CD4-positive, alpha-beta T cell treated with Interleukin-4 for 1 hour (primary cell): ENCODE measurements at regions not wholly inside any gene's neighbourhood (a gene's known extent, or its start where the extent isn't known, plus 50 kb on each side); places are given as distances from the start of the nearest gene placed in this dataset.

ENCODE experiments used
- DNase-seq, 2 donors: peaks; one replicate each; pipeline ENCODE4 v3.0.0-alpha.2; 2020 to 2022

- peak; percentile 27 to 42 for DNase-seq
Measured at GRCh38 chr19:28878862-28879566, 333.9 kb downstream of the UQCRFS1 start.

GRCh38 chr19:28876609-28877123 lies 336.3 kb downstream of the UQCRFS1 start:
- no peak for DNase-seq

DNA sequence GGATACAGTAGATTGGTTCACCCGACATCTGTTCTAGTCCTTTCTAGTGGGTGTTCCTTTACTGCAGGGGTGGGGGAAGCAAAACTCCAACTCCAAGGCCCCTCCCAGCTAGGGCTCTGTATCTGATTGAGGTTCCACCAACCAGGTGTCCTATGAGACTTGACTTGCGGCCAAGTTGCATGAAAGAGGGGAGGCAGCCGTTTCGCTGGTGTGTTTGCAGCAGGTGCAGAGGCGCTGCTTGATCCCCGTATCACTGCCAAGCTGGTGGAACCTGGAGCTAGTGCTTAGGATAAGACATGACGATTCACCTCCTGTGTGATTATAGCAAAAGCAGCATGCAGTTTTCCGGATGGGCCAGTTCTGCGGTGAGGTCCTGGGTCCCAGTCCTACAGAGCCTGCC lies 338.2 kb downstream of the UQCRFS1 start:
- DNase-seq: no peak

DNA sequence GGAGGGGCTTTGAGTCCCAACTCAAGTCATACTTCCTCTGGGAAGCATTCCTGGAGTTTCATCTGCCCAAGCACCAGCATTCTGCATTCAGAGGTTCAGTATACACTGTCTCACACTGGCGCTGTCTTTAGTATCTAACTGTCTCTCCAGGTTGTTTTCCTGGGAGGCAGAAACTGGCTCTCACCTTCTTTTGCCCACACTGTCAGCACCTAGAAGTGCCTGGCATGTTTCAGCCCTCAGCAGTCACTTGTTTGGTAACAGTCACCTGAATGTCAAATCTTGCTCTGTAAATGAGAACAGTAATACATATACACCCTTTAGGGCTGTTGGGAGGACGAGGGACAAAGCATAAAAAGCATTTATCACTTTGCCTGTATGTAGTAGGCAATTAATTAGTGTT lies 339.6 kb downstream of the UQCRFS1 start:
- no peak for DNase-seq

GRCh38 chr19:28871099-28871725 lies 341.7 kb downstream of the UQCRFS1 start:
- no peak for DNase-seq

DNA sequence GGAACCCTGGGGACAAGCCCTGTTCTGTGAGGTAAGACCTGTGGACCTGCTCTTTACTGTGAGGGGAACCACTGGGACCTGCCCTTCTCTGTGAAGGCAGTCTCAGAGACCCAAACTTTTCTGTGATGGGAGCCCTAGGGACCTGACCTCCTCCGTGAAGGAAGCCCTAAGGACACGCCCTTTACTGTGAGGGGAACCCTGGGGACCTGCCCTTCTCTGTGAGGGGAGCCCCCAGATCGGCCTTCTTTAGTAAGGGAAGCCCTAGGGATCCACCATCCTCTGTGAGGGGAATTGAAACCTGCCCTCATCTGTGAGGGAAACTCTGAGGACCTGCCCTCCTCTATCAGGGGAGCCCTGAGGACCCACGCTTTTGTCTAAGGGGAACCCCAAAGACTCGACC lies 343.5 kb downstream of the UQCRFS1 start:
- no peak for DNase-seq

GRCh38 chr19:28868836-28869235 lies 344.1 kb downstream of the UQCRFS1 start:
- no peak for DNase-seq

DNA sequence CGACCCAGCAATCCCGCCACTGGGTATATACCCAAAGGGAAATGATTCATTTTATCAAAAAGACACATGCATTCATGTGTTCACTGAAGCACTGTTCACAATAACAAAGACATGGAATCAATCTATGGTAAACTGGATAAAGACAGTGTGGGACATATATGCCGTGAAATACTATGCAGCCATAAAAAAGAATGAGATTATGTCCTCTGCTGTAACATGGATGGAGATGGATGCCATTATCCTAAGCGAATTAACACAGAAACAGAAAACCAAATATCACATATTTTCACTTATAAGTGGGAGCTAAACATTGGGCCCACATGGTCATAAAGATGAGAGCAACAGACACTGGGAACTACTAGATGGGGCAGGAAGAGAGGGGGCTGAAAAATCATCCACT lies 345.0 kb downstream of the UQCRFS1 start:
- DNase-seq: no peak

DNA sequence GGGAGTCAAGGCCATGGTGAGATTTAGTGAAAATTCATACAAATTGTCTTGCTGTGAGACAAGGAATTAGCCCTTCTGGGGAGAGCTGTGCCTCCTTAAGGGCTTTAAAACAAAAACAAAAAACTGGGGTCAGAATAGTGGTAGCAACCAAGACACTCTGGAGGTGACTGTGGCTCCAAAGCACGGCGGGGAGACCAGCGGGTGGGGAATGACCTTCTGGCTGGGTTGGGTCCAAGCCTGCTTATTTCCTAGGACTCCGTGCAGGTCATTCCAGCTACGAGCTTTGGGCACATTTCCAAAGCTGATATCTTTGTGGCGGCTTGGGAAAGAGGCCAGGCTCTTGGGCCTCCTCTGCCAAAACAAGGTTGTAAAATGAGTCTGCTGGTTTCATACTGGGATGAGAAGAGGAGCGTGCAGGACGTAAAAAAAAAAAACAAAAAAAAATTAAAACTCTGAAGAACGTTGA lies 348.3 kb downstream of the UQCRFS1 start:
- no peak for DNase-seq

GRCh38 chr19:28864024-28864503 lies 348.9 kb downstream of the UQCRFS1 start:
- no peak for DNase-seq

- no peak for DNase-seq
Measured at GRCh38 chr19:28862238-28862637, 350.7 kb downstream of the UQCRFS1 start.

DNA sequence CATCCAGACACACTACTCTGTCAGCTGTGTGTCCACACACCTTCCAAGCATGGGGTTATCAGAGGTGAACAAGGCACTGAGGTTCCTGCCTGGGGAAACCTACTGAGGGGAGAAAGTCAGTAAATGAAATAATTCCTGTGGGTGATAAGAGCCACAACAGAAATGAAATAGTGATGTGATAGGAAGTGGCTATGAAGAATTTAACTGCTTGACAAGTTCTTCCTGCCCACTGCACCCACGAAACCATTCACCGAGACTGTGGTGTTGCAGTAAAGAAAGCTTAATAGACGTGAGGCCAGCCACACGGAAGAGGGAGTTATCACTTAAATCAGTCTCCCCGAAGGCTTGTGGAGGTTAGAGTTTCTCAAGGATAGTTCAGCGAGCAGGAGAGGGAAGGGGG lies 353.1 kb downstream of the UQCRFS1 start:
- DNase-seq: no peak

DNA sequence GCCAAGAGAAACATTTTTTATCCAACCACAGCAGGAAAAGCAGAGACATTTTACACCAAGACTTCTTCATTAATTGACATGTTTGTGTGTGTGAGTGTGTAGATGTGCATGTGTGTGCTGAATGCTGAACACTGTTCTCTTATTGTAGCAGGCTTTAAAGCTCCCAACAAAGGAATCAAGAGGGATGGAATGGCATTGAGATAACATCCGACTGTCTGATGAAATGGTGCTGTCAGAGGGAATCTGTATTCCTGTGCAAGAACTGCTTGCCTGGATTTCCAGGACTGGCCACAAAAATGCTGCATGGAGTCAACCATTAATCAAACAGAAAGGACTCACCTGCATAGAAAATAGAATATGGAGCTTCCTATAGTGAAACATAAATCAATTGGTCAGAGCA lies 354.0 kb downstream of the UQCRFS1 start:
- no peak for DNase-seq

DNA sequence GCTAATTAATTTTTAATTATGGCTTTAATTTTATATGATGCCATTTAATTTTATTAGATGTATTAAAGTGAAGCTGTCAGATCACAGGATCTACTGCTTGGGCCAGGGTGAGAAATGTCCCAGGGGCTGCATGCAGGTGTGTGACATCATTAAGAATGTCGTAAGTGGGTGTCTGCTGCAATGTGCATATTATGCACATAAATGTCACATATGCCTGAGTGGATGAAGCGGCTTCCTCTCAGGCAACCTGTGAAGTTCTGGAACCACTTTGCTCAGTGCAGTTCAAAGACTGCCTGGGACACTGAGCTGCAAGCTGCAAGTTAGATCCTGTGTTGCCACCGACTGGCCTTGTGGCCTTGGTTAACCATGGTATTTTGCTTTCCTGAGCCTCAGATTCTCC lies 355.0 kb downstream of the UQCRFS1 start:
- no peak for DNase-seq

- DNase-seq: no peak
Measured at GRCh38 chr19:28855216-28855615, 357.7 kb downstream of the UQCRFS1 start.

- no peak for DNase-seq
Measured at GRCh38 chr19:28847468-28847867, 365.5 kb downstream of the UQCRFS1 start.

DNA sequence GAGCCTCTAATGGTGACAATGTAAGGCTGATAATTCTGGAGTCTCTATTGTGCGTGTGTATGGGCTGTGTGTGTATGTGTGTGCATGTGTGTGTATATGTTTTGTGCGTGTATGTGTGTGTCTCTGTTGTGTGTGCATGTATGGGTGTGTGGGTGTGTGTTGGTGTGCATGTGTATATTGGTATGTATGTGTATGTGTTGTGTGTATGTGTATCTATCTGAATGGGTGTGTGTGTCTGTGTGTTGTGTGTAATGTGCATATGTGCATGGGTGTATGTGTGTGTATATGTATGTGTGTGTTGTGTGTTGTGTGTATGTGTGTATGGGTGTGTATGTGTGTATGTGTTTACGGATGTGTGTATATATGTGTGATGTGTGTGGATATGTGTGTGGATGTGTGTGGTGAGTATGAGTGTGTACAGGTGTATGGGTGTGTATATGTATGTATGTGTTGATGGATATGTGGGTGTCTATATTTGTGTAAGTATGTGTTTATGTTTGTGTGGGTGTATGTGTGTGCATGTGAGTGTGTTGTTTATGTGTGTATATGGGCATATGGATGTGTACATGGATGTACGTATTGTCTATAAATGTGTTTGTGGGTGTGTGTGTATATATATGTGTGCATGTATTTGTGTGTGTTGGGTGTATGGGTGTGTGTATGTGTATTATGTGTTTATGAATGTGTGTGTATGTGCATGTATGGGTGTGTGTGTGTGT lies 366.7 kb downstream of the UQCRFS1 start:
- DNase-seq: no peak

DNA sequence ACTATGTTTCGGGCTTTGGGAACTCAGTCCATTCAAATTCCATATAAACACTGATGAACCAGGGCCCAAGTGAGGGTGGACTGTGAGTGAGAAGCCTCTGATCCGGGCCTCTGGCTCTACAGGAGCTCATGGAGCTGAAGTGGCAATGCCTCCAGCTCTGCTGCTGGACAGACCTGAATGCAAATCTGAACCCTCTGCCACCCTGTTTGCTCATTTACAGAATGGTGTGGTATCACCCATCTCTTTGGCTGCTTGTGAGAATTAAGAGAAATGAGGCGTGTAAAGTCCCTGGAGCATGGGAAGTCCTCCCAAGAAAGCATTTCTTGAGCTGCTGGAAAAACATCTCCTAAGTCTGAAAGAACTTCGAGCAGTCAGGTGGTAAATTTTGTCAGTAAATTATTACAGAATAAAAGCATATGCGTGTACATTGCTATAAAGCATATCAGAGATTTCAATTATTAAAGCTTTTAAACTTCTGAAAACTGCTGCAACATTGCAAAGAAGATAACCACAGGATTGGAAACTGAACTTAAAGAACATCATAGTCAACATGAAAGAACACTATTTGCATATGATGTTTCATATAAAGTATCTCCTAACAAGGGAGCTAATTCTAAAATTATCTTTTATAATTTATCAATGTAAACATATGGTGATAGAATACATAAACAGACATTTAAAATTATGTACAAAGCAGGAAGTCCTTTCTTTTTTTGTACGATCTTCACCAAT lies 369.0 kb downstream of the UQCRFS1 start:
- no peak for DNase-seq

GRCh38 chr19:28841531-28841930 lies 371.4 kb downstream of the UQCRFS1 start:
- no peak for DNase-seq

GRCh38 chr19:28840891-28841290 lies 372.1 kb downstream of the UQCRFS1 start:
- DNase-seq: no peak

DNA sequence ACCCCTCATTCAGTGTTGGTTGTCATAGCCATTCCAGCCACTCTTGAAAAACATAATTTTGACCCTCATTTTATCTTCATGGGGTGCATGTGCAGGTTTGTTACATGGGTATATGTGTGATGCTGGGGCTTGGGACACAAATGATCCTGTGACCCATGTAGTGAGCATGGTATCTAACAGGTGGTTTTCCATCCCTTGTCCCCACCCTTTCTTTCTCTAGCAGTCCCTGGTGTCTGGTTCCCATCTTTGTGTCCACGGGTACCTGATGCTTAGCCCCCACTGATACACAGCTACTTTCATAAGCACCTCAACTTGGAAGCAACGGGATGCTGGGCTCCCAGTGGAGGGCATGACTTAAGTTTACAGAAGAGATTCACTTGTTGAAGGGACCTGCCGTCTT lies 373.5 kb downstream of the UQCRFS1 start:
- no peak for DNase-seq

DNA sequence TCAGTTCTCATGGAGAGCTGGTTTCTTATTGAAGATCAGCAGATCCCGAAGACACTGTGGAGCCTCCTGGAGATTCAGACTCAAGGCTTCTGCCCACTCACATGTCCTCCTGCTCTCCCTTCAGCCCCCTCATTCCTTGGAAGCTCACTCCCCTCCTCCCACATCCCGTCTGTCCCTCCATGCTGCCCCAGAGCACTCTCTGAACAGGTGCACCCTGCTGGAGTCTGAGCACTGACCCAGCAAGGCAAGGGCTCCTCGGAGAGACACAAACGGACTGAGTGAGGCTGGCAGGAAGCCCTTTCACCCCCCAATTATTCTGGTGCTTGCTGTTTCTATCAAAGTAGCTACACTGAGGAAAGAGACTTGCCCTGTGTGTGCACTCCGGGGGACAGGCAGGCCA lies 374.0 kb downstream of the UQCRFS1 start:
- DNase-seq: no peak

GRCh38 chr19:28836421-28836820 lies 376.5 kb downstream of the UQCRFS1 start:
- no peak for DNase-seq
